Osteoblast (primary cell): ENCODE measurements at regions not wholly inside any gene's neighbourhood (a gene's known extent, or its start where the extent isn't known, plus 50 kb on each side); places are given as distances from the start of the nearest gene placed in this dataset.

Experiments used
- DNase-seq: peaks from one replicate; pipeline ENCODE4 v3.0.0; 2011; ENCODE audit warnings: low spot score, mixed read lengths; ENCODE audit not compliant: insufficient read length; ENCODE audit errors: missing footprints
- H2AFZ ChIP-seq: 2 replicates; pipeline ENCODE4 v1.6.0; 2011; ENCODE audit warnings: mild to moderate bottlenecking, low read length
- H3K27ac ChIP-seq: 2 replicates; pipeline ENCODE4 v1.5.1; 2011; ENCODE audit warnings: mild to moderate bottlenecking, low read depth, low read length, moderate library complexity
- H3K27me3 ChIP-seq: 2 replicates; pipeline ENCODE4 v1.6.0; 2012; ENCODE audit warnings: mild to moderate bottlenecking, control low read depth, inconsistent platforms, low read length, moderate library complexity; ENCODE audit not compliant: insufficient read depth
- H3K36me3 ChIP-seq: 2 replicates; pipeline ENCODE4 v1.5.1; 2011; ENCODE audit warnings: mild to moderate bottlenecking, low read length, control low read depth, moderate library complexity; ENCODE audit not compliant: insufficient read depth
- H3K4me1 ChIP-seq: 2 replicates; pipeline ENCODE4 v1.5.1; 2011; ENCODE audit warnings: mild to moderate bottlenecking, low read length, control low read depth, moderate library complexity; ENCODE audit not compliant: insufficient read depth
- H3K4me2 ChIP-seq: 2 replicates; pipeline ENCODE4 v1.6.0; 2011; ENCODE audit warnings: mild to moderate bottlenecking, low read length; ENCODE audit not compliant: insufficient read depth
- H3K4me3 ChIP-seq: fragments of 200-600 bp; sonication (generic); 3 replicates; pipeline ENCODE4 v1.5.1; 2012; ENCODE audit warnings: mild to moderate bottlenecking, low read length, inconsistent platforms; ENCODE audit not compliant: insufficient read depth
- H3K79me2 ChIP-seq: 2 replicates; pipeline ENCODE4 v1.6.0; 2012; ENCODE audit warnings: mild to moderate bottlenecking, low read length, control low read depth, inconsistent platforms; ENCODE audit not compliant: insufficient read depth
- H3K9me3 ChIP-seq: 2 replicates; pipeline ENCODE4 v1.5.1; 2011; ENCODE audit warnings: low read depth, low read length, control low read depth
- H4K20me1 ChIP-seq: 2 replicates; pipeline ENCODE4 v1.6.0; 2012; ENCODE audit warnings: mild to moderate bottlenecking, low read length, control low read depth; ENCODE audit not compliant: insufficient read depth
- TF ChIP-seq, protein P1 (sequence below): IDR thresholded peaks from 2 replicates; pipeline ENCODE4 v1.5.1; 2011; ENCODE audit warnings: mild to moderate bottlenecking, low read depth, low read length, moderate library complexity; ENCODE audit errors: extremely low read depth

- Histone ChIP-seq H3K27ac (no peak overlapping the region), H4K20me1 (no peaks in the 10 kb centered on the region), H3K4me1 (no peaks in the 10 kb centered on the region), H3K4me3 (no peak overlapping the region), H2AFZ (no peak overlapping the region), H3K36me3 (no peaks in the 10 kb centered on the region), H3K9me3 (no peaks in the 10 kb centered on the region), H3K4me2 (no peak overlapping the region), H3K27me3 (no peaks in the 10 kb centered on the region), H3K79me2 (no peaks in the 10 kb centered on the region)
- TF ChIP-seq, protein P1, sequence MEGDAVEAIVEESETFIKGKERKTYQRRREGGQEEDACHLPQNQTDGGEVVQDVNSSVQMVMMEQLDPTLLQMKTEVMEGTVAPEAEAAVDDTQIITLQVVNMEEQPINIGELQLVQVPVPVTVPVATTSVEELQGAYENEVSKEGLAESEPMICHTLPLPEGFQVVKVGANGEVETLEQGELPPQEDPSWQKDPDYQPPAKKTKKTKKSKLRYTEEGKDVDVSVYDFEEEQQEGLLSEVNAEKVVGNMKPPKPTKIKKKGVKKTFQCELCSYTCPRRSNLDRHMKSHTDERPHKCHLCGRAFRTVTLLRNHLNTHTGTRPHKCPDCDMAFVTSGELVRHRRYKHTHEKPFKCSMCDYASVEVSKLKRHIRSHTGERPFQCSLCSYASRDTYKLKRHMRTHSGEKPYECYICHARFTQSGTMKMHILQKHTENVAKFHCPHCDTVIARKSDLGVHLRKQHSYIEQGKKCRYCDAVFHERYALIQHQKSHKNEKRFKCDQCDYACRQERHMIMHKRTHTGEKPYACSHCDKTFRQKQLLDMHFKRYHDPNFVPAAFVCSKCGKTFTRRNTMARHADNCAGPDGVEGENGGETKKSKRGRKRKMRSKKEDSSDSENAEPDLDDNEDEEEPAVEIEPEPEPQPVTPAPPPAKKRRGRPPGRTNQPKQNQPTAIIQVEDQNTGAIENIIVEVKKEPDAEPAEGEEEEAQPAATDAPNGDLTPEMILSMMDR: no peak
- DNase-seq: no peak
Measured at GRCh38 chr5:90233476-90233875, 176.1 kb downstream of the CETN3 start.

DNA sequence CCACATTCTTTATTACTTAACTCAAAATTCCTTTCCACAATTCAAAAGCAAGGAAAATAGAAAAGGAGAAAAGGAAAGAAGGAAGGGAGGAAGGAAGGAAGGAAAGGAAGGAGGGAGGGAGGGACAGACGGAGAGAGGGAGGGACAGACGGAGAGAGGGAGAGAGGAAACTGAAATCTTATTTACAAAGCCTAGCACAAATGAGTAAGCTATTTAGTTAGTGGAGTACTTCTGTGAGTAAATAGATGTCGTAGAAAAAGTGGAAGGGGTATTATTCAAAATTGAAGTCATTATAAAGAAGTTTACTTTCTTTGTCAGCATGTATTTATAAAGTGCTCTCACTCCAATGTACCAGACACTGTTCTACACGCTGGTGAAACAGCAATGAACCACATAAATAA lies 177.9 kb downstream of the CETN3 start:
- no peaks in the 10 kb centered on the region for H3K9me3 ChIP-seq
- H4K20me1 ChIP-seq: no peaks in the 10 kb centered on the region
- no peak overlapping the region for H3K4me2 ChIP-seq
- H3K27ac ChIP-seq: no peak overlapping the region
- no peaks in the 10 kb centered on the region for H3K36me3 ChIP-seq
- no peak overlapping the region for H3K4me3 ChIP-seq
- no peak for DNase-seq
- H3K79me2 ChIP-seq: no peaks in the 10 kb centered on the region
- H3K4me1 ChIP-seq: no peaks in the 10 kb centered on the region
- TF ChIP-seq, protein P1: no peak
- no peaks in the 10 kb centered on the region for H3K27me3 ChIP-seq
- no peak overlapping the region for H2AFZ ChIP-seq

DNA sequence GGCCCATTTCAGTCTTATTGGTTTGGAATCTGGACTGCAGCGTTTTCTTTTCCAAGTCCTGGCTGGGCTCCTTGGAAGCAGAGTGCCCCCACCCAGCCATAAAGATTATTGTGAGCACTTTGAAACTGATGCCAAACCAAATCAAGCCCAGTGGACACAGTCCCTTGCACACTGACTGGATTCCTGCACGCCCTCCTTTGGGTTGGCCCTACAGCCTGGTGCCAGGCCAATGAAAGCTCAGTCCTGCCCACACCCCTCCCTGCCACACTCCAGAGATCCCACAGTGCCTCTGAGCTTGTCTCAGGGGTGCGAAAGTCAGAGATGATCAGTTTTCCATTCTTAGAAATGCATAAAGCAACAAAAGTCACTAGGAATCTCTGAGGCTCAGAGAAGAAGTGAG lies 181.9 kb downstream of the CETN3 start:
- DNase-seq: no peak
- Histone ChIP-seq H2AFZ (peak overlapping the region; percentile 55), H3K79me2 (no peaks in the 10 kb centered on the region)

DNA sequence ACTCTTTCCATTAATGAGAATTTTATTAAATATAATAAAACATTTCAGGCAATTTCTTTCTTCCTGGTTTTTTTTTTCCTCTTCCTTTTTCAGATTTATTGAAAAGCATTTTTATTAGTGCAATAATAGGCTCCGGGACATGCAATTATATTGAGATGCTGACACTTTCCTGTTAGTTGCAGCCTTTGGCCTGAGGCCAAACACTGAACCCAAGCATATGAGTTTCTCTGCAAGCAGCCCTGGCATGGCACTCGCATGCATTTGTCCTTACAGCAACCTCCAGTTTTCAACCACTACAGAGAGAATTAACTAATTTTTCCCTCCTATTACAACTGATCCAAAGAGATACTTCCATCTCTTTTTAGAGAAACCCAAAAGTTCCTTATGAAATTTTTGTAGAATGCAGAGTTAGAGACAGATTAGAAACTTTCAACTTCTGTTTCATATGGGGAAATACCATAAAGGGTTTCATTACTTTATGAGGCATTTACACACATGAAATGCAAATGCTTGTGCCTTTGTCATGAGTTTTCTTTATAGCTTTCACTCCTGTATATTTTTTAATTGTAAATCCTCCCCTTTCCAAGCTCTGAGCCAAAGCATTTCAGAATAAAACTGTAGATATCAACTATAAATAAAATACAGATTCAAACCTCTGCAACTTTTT lies 183.0 kb downstream of the CETN3 start:
- DNase-seq: no peak
- no peaks in the 10 kb centered on the region for H3K27me3 ChIP-seq
- H3K36me3 ChIP-seq: no peaks in the 10 kb centered on the region
- H3K4me3 ChIP-seq: no peak overlapping the region
- no peaks in the 10 kb centered on the region for H3K79me2 ChIP-seq
- no peaks in the 10 kb centered on the region for H3K9me3 ChIP-seq
- TF ChIP-seq, protein P1: no peak
- no peak overlapping the region for H2AFZ ChIP-seq
- no peak overlapping the region for H3K4me2 ChIP-seq
- H3K27ac ChIP-seq: no peak overlapping the region
- H4K20me1 ChIP-seq: no peaks in the 10 kb centered on the region
- H3K4me1 ChIP-seq: no peaks in the 10 kb centered on the region

More for the DNA sequence above, 181.9 kb downstream of the CETN3 start:
- Histone ChIP-seq H3K4me1 (no peaks in the 10 kb centered on the region), H3K4me3 (no peak overlapping the region), H3K27me3 (no peaks in the 10 kb centered on the region), H3K4me2 (no peak overlapping the region), H3K9me3 (no peaks in the 10 kb centered on the region), H3K27ac (no peak overlapping the region), H3K36me3 (no peaks in the 10 kb centered on the region), H4K20me1 (no peaks in the 10 kb centered on the region)
- TF ChIP-seq, protein P1: no peak
